KOPT-K1 (cell line): ENCODE measurements at regions not wholly inside any gene's neighbourhood (a gene's known extent, or its start where the extent isn't known, plus 50 kb on each side); places are given as distances from the start of the nearest gene placed in this dataset.

ENCODE experiments used
- H3K27ac ChIP-seq: fragments of 200-600 bp; sonication (generic); 2 replicates; pipeline ENCODE4 v1.5.1; 2016; ENCODE audit warnings: antibody characterized with exemption, mild to moderate bottlenecking, low read depth, low read length; ENCODE audit not compliant: poor library complexity, severe bottlenecking
- H3K36me3 ChIP-seq: fragments of 200-600 bp; sonication (generic); 2 replicates; pipeline ENCODE4 v1.5.1; 2017; ENCODE audit warnings: antibody characterized with exemption, mild to moderate bottlenecking, low read length, moderate library complexity; ENCODE audit not compliant: insufficient read depth
- H3K9me3 ChIP-seq: fragments of 200-600 bp; sonication (generic); 2 replicates; pipeline ENCODE4 v1.5.1; 2017; ENCODE audit warnings: antibody characterized with exemption, low read length, mild to moderate bottlenecking; ENCODE audit not compliant: insufficient read depth, poor library complexity, severe bottlenecking

GRCh38 chr12:125634813-125635212, 569.6 kb downstream of the AACS start:
- H3K27ac ChIP-seq: no peak overlapping the region

GRCh38 chr12:125639826-125640225, 574.6 kb downstream of the AACS start:
- H3K27ac ChIP-seq: no peak overlapping the region
- H3K9me3 ChIP-seq: no peaks in the 10 kb centered on the region

More at GRCh38 chr12:125634813-125635212, 569.6 kb downstream of the AACS start:
- Histone ChIP-seq H3K36me3 (no peaks in the 10 kb centered on the region), H3K9me3 (no peaks in the 10 kb centered on the region)

GRCh38 chr12:125643055-125643454, 577.8 kb downstream of the AACS start:
- Histone ChIP-seq H3K9me3 (no peaks in the 10 kb centered on the region), H3K27ac (no peak overlapping the region), H3K36me3 (no peaks in the 10 kb centered on the region)

More at GRCh38 chr12:125639826-125640225, 574.6 kb downstream of the AACS start:
- no peaks in the 10 kb centered on the region for H3K36me3 ChIP-seq

GRCh38 chr12:125645724-125646123, 580.5 kb downstream of the AACS start:
- Histone ChIP-seq H3K36me3 (no peaks in the 10 kb centered on the region), H3K9me3 (no peaks in the 10 kb centered on the region), H3K27ac (no peak overlapping the region)

- no peak overlapping the region for H3K27ac ChIP-seq
- no peaks in the 10 kb centered on the region for H3K9me3 ChIP-seq
- no peaks in the 10 kb centered on the region for H3K36me3 ChIP-seq
These were observed 585.4 kb downstream of the AACS start for GRCh38 chr12:125650587-125650986.

- no peaks in the 10 kb centered on the region for H3K36me3 ChIP-seq
- no peaks in the 10 kb centered on the region for H3K9me3 ChIP-seq
- H3K27ac ChIP-seq: no peak overlapping the region
These were observed 586.4 kb downstream of the AACS start for GRCh38 chr12:125651625-125652024.

GRCh38 chr12:125652681-125653080, 587.4 kb downstream of the AACS start:
- Histone ChIP-seq H3K9me3 (no peaks in the 10 kb centered on the region), H3K36me3 (no peaks in the 10 kb centered on the region), H3K27ac (no peak overlapping the region)

- Histone ChIP-seq H3K36me3 (no peaks in the 10 kb centered on the region), H3K9me3 (no peaks in the 10 kb centered on the region), H3K27ac (no peak overlapping the region)
These were observed 592.4 kb downstream of the AACS start for GRCh38 chr12:125657681-125658080.

GRCh38 chr12:125674554-125675338, 609.5 kb downstream of the AACS start:
- no peak overlapping the region for H3K27ac ChIP-seq
- H3K36me3 ChIP-seq: no peaks in the 10 kb centered on the region
- H3K9me3 ChIP-seq: no peaks in the 10 kb centered on the region

- Histone ChIP-seq H3K36me3 (no peaks in the 10 kb centered on the region), H3K27ac (no peak overlapping the region), H3K9me3 (no peaks in the 10 kb centered on the region)
These were observed 611.1 kb downstream of the AACS start for GRCh38 chr12:125676366-125676765.

GRCh38 chr12:125677829-125678228, 612.6 kb downstream of the AACS start:
- no peaks in the 10 kb centered on the region for H3K9me3 ChIP-seq
- no peaks in the 10 kb centered on the region for H3K36me3 ChIP-seq
- no peak overlapping the region for H3K27ac ChIP-seq

GRCh38 chr12:125678589-125678993, 613.4 kb downstream of the AACS start:
- Histone ChIP-seq H3K36me3 (no peaks in the 10 kb centered on the region), H3K27ac (no peak overlapping the region), H3K9me3 (no peaks in the 10 kb centered on the region)

GRCh38 chr12:125683748-125684381, 618.6 kb downstream of the AACS start:
- Histone ChIP-seq H3K9me3 (no peaks in the 10 kb centered on the region), H3K36me3 (no peaks in the 10 kb centered on the region), H3K27ac (no peak overlapping the region)

GRCh38 chr12:125684968-125685790, 619.9 kb downstream of the AACS start:
- Histone ChIP-seq H3K9me3 (no peaks in the 10 kb centered on the region), H3K27ac (no peak overlapping the region), H3K36me3 (no peaks in the 10 kb centered on the region)

- Histone ChIP-seq H3K9me3 (no peaks in the 10 kb centered on the region), H3K36me3 (no peaks in the 10 kb centered on the region), H3K27ac (no peak overlapping the region)
These were observed 620.7 kb downstream of the AACS start for GRCh38 chr12:125685915-125686314.
